Colonic mucosa (tissue), 4 donors: ENCODE measurements at regions not wholly inside any gene's neighbourhood (a gene's known extent, or its start where the extent isn't known, plus 50 kb on each side); places are given as distances from the start of the nearest gene placed in this dataset.

Experiments used
- DNase-seq: peaks from one replicate; pipeline ENCODE4 v3.0.0-alpha.2; 2020
- H3K27ac ChIP-seq: fragments of 200-600 bp; one replicate; pipeline ENCODE4 v1.8.0; 2021
- H3K27me3 ChIP-seq: fragments of 200-600 bp; one replicate; pipeline ENCODE4 v1.8.0; 2021
- H3K36me3 ChIP-seq: fragments of 200-600 bp; one replicate; pipeline ENCODE4 v1.8.0; 2021
- H3K4me1 ChIP-seq: fragments of 200-600 bp; one replicate; pipeline ENCODE4 v1.8.0; 2021; ENCODE audit warnings: mild to moderate bottlenecking
- H3K4me3 ChIP-seq: fragments of 200-600 bp; one replicate; pipeline ENCODE4 v1.8.0; 2021
- H3K9ac ChIP-seq, 2 donors: one replicate each; pipeline ENCODE4 v1.7.0; 2013; ENCODE audit warnings: control low read depth in 2 of 2, low read depth in 2 of 2, low read length in 2 of 2
- H3K9me3 ChIP-seq: fragments of 200-600 bp; one replicate; pipeline ENCODE4 v1.8.0; 2021
- CTCF ChIP-seq: fragments of 200-600 bp; IDR thresholded peaks from one replicate; pipeline ENCODE4 v1.8.0; 2022; ENCODE audit warnings: antibody characterized with exemption, mild to moderate bottlenecking
- intact Hi-C: fragments of 100-400 bp; cut with DNase I; formaldehyde crosslinking; loops from one replicate; pipeline ENCODE4 v1.14.1; 2022
- donor health status: healthy.
- donor health status: DM: no; HTN: no; CAD: no.
- donor health status: DM: no; HTN: no; CAD: no.

DNA sequence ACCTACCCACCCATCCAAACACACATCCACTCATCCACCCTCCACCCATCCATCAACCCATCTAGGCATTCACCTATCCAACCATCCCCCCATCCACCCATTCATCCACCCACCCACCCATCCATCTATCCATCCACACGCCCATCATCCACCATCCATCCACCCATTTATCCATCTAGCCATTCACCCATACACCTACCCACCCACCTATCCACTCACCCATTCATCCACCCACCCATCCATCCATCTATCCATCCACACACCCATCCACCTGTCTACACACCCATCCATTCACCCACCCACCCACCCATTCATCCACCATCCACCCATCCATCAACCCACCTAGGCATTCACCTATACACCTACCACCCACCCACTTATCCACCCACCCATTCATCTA, 72.6 kb upstream of the GALNT9 start:
- no peak for TF ChIP-seq CTCF
- H3K4me3 ChIP-seq: no peak overlapping the region
- intact Hi-C loops: no loop called here
- peaks cover 14% of the 10 kb centered on the region for H3K27me3 ChIP-seq
- no peaks in the 10 kb centered on the region for H3K9me3 ChIP-seq
- DNase-seq: no peak
- H3K36me3 ChIP-seq: no peaks in the 10 kb centered on the region
- H3K27ac ChIP-seq: no peak overlapping the region
- H3K9ac ChIP-seq: no peak overlapping the region
- H3K4me1 ChIP-seq: no peaks in the 10 kb centered on the region

GRCh38 chr12:132400011-132400641, 70.7 kb upstream of the GALNT9 start:
- Histone ChIP-seq H3K36me3 (no peaks in the 10 kb centered on the region), H3K9ac (no peak overlapping the region), H3K4me1 (no peaks in the 10 kb centered on the region), H3K9me3 (no peaks in the 10 kb centered on the region), H3K27me3 (peaks cover 14% of the 10 kb centered on the region), H3K27ac (no peak overlapping the region), H3K4me3 (no peak overlapping the region)
- no peak for DNase-seq
- TF ChIP-seq CTCF: no peak
- intact Hi-C loops: no loop called here

GRCh38 chr12:132399092-132400010, 70.0 kb upstream of the GALNT9 start:
- Histone ChIP-seq H3K36me3 (no peaks in the 10 kb centered on the region), H3K27ac (no peak overlapping the region), H3K9ac (no peak overlapping the region), H3K27me3 (peaks cover 14% of the 10 kb centered on the region), H3K4me1 (no peaks in the 10 kb centered on the region), H3K4me3 (no peak overlapping the region), H3K9me3 (no peaks in the 10 kb centered on the region)
- TF ChIP-seq CTCF: no peak
- intact Hi-C loops: no loop called here
- no peak for DNase-seq

DNA sequence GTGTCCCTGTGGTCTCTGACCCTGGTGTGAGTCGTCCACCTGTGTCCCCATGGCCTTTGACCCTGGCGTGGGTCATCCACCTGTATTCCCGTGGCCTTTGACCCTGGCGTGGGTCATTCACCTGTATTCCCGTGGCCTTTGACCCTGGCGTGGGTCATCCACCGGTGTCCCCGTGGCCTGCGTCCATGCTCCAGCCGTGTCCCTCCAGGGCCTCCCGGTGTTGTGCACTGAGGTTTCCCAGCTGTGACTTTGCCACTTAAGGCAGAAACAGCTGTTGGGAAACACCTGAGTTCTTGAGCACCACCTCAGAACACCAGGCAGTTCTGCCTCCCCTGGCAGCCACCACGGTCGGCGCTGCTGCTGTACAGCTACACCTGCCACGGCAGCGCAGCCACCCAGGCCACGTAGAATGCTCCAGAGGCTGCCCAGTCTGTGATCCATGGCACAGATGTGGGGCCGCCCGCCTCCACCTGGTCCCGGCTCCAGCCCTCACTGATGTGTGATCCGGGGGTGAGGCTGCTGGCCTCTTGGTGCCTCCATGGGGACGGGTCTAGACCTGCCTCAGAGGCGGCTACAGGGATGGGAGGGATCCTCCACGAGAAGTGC, 69.1 kb upstream of the GALNT9 start:
- no peak overlapping the region for H3K27ac ChIP-seq
- H3K27me3 ChIP-seq: peaks cover 14% of the 10 kb centered on the region
- intact Hi-C loops: no loop called here
- H3K4me3 ChIP-seq: no peak overlapping the region
- H3K9ac ChIP-seq: no peak overlapping the region
- H3K36me3 ChIP-seq: no peaks in the 10 kb centered on the region
- TF ChIP-seq CTCF: no peak
- no peak for DNase-seq
- no peaks in the 10 kb centered on the region for H3K4me1 ChIP-seq
- H3K9me3 ChIP-seq: no peaks in the 10 kb centered on the region

GRCh38 chr12:132397934-132398385, 68.6 kb upstream of the GALNT9 start:
- peaks cover 14% of the 10 kb centered on the region for H3K27me3 ChIP-seq
- H3K27ac ChIP-seq: no peak overlapping the region
- no peak overlapping the region for H3K9ac ChIP-seq
- no peak for TF ChIP-seq CTCF
- H3K4me3 ChIP-seq: no peak overlapping the region
- intact Hi-C loops: no loop called here
- no peak for DNase-seq
- no peaks in the 10 kb centered on the region for H3K36me3 ChIP-seq
- H3K4me1 ChIP-seq: no peaks in the 10 kb centered on the region
- no peaks in the 10 kb centered on the region for H3K9me3 ChIP-seq
